Kidney epithelial cell (primary cell): ENCODE measurements at regions not wholly inside any gene's neighbourhood (a gene's known extent, or its start where the extent isn't known, plus 50 kb on each side); places are given as distances from the start of the nearest gene placed in this dataset.

Experiments
- DNase-seq: peaks from one replicate; pipeline ENCODE4 v3.0.0-alpha.2; 2010; ENCODE audit warnings: low read depth
- H3K27me3 ChIP-seq: 2 replicates; pipeline ENCODE4 v1.6.0; 2011; ENCODE audit warnings: low read length; ENCODE audit not compliant: control insufficient read depth, insufficient read depth
- H3K36me3 ChIP-seq: 2 replicates; pipeline ENCODE4 v1.5.1; 2011; ENCODE audit warnings: low read length; ENCODE audit not compliant: control insufficient read depth, insufficient read depth
- H3K4me3 ChIP-seq: 2 replicates; pipeline ENCODE4 v1.5.1; 2011; ENCODE audit warnings: low read depth, mild to moderate bottlenecking, control low read depth, low read length
- CTCF ChIP-seq: IDR thresholded peaks from 2 replicates; pipeline ENCODE4 v1.5.1; 2011; ENCODE audit warnings: mild to moderate bottlenecking, moderate library complexity, low read length, control low read depth, inconsistent platforms; ENCODE audit not compliant: insufficient read depth, poor library complexity, severe bottlenecking

GRCh38 chrX:7334253-7334935, 186.4 kb upstream of the PUDP start:
- Histone ChIP-seq H3K27me3 (no peaks in the 10 kb centered on the region), H3K36me3 (no peaks in the 10 kb centered on the region), H3K4me3 (no peak overlapping the region)
- no peak for DNase-seq
- TF ChIP-seq CTCF: no peak

GRCh38 chrX:7330971-7331746, 183.2 kb upstream of the PUDP start:
- H3K27me3 ChIP-seq: no peaks in the 10 kb centered on the region
- TF ChIP-seq CTCF: no peak
- no peak for DNase-seq
- H3K36me3 ChIP-seq: no peaks in the 10 kb centered on the region
- H3K4me3 ChIP-seq: no peak overlapping the region

GRCh38 chrX:7330556-7330955, 182.6 kb upstream of the PUDP start:
- DNase-seq: no peak
- Histone ChIP-seq H3K36me3 (no peaks in the 10 kb centered on the region), H3K27me3 (no peaks in the 10 kb centered on the region), H3K4me3 (no peak overlapping the region)
- TF ChIP-seq CTCF: no peak

- DNase-seq: no peak
- no peaks in the 10 kb centered on the region for H3K36me3 ChIP-seq
- no peak overlapping the region for H3K4me3 ChIP-seq
- H3K27me3 ChIP-seq: no peaks in the 10 kb centered on the region
- no peak for TF ChIP-seq CTCF
Observed at GRCh38 chrX:7318661-7319060, 170.7 kb upstream of the PUDP start.

- Histone ChIP-seq H3K4me3 (no peak overlapping the region), H3K27me3 (no peaks in the 10 kb centered on the region), H3K36me3 (no peaks in the 10 kb centered on the region)
- TF ChIP-seq CTCF: no peak
- no peak for DNase-seq
Observed at GRCh38 chrX:7318241-7318640, 170.3 kb upstream of the PUDP start.

- Histone ChIP-seq H3K27me3 (no peaks in the 10 kb centered on the region), H3K4me3 (no peak overlapping the region), H3K36me3 (no peaks in the 10 kb centered on the region)
- DNase-seq: no peak
- TF ChIP-seq CTCF: no peak
Observed at GRCh38 chrX:7316887-7317286, 168.9 kb upstream of the PUDP start.
